Hematopoietic multipotent progenitor cell (in vitro differentiated cells): ENCODE measurements at regions not wholly inside any gene's neighbourhood (a gene's known extent, or its start where the extent isn't known, plus 50 kb on each side); places are given as distances from the start of the nearest gene placed in this dataset.

Source experiments
- DNase-seq, 3 donors: peaks; one replicate each; pipeline ENCODE4 v3.0.0-alpha.2; 2011 to 2015; ENCODE audit warnings: low read depth in 2 of 3, low spot score in 2 of 3

- no peak for DNase-seq
Observed at GRCh38 chr5:61777292-61777691, 445.2 kb downstream of the ZSWIM6 start.

- DNase-seq, result no peak
Observed at GRCh38 chr5:61779743-61780142, 447.7 kb downstream of the ZSWIM6 start.

- no peak for DNase-seq
Observed at GRCh38 chr5:61783481-61783880, 451.4 kb downstream of the ZSWIM6 start.

GRCh38 chr5:61784341-61784740 lies 452.3 kb downstream of the ZSWIM6 start:
- DNase-seq, result no peak

- no peak for DNase-seq
Observed at GRCh38 chr5:61788548-61788947, 456.5 kb downstream of the ZSWIM6 start.

GRCh38 chr5:61790007-61790406 lies 457.9 kb downstream of the ZSWIM6 start:
- DNase-seq, result no peak

DNA sequence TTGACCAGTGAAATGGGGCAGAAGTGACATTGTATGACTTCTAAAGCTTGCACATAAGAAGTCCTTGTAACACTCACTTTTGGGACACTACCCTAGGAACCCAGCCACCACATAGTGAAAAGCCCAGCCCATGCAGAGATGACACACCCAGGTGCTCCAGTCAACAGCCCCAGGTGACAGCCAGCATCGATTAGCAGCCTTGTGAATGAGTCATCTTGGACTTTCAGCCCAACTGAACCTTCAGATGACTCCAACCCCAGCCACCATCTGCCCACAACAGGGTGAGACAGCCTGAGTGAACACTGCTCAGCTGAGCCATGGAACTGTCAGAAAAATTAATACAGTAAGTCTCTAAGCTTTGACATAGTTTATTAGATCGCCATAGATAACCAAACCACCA lies 458.6 kb downstream of the ZSWIM6 start:
- no peak for DNase-seq

DNA sequence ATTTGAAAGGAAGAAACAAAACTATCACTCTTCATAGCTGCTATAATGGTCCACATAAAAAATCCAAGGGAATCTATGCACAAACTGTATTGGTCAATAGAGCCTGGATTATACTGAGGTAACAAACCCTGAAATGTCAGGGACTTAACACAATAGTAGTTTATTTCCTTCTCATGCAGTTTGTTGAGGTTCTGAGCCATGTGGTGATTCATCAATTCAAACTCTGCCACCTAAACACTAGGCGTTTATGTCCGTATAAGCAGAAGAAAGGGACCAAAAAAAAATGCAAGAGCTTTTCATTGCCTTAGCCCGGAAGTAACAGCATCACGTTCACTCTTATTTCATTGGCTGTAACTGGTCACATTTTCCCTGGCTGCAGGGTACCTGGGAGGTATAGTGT lies 464.7 kb downstream of the ZSWIM6 start:
- no peak for DNase-seq

- no peak for DNase-seq
Observed at GRCh38 chr5:61800450-61800849, 468.4 kb downstream of the ZSWIM6 start.

DNA sequence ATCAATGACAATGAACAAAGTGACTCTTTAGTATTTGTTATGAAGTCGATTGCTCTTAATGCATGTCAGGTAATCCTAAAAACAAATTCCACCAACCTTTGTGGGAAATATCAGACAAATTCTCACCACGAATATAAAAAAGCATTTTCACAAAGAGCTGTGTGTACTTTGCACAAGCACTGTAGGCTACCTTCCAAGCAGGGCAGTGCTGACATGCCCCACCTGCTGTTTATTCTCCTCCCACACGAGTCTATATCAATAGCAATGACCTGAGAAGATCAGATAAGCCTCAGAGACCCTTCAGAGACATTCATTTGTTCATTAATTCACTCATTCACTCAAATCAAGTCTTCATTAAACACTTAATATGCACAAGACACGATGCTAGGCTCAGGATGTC lies 469.1 kb downstream of the ZSWIM6 start:
- DNase-seq, result no peak

DNA sequence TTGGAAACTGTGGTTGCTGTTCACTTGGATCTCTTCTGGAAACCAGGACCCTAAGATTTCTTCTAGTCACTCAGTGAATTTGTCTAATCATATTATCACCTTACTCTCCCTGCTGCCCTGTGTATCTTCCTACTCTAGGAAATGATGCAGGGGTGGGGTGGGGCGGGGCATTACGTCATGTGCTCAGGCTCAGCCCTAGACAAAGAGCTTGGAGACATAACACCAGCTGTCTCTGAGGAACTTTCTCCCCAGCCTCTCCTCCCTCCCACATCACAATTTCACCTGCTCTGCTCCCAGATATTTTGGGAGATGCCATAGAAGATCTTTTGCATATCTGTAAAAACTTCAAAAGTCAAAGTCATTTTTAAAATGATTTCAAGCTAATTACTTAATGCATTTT lies 470.4 kb downstream of the ZSWIM6 start:
- DNase-seq, result no peak

DNA sequence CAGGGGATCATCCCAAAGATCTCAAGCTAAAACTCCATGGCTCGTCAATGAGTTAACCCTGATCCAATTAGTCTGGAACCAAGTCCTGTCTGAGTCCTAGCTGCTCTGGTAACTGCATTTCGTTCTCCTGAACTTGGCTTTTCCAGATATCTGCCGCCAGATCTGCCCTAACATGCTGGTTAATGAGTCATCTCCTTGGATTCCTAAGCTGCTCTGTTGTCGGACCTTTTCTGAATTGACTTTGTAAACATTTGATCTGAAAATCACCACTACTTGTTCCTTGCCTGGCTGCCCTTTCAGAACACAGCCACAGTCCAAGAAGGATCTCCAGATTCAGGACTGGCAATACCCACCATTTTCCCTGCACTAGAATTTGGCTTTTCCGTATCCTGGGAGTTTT lies 473.0 kb downstream of the ZSWIM6 start:
- no peak for DNase-seq

DNA sequence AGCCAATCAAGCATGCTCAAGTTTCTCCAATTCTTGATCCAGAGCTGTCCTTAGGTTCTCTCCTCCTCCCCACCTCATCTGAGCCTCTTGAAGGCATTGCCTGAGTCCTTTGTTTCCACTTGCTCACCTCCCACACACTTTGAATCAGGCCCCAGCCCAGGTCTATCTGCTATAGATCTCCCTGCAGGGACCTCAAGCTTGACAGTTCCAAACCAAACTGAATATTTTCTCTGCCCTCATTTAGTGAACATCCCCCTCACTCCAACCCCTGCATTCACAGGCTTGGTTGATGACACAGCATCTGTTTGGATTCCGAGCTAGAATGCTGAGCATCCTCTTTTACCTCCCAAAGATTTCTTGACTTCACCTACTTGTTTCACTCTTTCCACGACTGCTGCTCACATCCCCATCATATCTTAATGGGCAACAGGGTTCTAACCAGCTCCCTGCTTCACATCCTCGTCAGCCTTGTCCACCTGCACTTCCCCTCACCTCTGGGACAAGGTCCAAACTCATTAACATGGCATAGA lies 474.5 kb downstream of the ZSWIM6 start:
- DNase-seq, result no peak

DNA sequence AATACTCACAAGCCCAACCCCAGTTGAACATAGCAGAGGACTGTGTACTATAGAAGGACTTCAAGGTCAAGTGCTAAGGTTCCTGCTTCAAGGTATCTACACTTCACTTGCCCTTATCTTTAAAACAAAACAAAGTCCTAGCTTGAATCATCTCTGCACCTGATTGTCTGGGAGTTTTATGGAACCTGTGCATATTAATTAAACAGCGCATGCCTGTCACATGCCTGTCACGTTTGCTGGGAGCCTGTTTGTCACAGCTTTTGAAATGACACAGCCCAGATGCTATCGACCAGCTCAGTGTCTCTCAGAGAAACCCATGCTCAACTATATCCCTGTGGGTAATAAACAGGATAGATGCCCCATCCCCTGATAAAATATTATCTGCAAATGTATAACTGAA lies 476.0 kb downstream of the ZSWIM6 start:
- DNase-seq, result no peak

- DNase-seq, result no peak
Observed at GRCh38 chr5:61808909-61809308, 476.9 kb downstream of the ZSWIM6 start.

GRCh38 chr5:61809651-61810050 lies 477.6 kb downstream of the ZSWIM6 start:
- no peak for DNase-seq

GRCh38 chr5:61811052-61811451 lies 479.0 kb downstream of the ZSWIM6 start:
- no peak for DNase-seq

GRCh38 chr5:61813361-61813760 lies 481.3 kb downstream of the ZSWIM6 start:
- DNase-seq, result no peak

DNA sequence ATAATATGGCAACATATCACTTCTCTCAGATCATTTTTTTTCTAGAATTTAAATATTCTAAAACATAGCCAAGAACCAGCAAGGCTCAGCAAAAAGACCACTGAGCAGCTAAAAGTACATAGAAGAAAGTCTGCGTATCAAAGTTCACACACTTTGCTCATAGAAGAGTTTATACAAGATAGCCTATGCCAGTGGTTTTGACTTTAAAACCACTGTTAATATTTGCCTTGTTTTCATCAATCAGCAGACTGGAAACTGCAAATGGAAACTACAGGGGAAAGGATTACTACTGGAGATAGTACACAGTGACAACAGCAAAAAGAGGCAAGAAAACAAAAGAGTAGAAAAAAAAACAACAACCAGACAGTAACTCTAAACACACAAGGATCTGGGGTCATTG lies 483.3 kb downstream of the ZSWIM6 start:
- no peak for DNase-seq

- DNase-seq, result no peak
Observed at GRCh38 chr5:61816146-61816545, 484.1 kb downstream of the ZSWIM6 start.

- DNase-seq, result no peak
Observed at GRCh38 chr5:61816585-61817450, 484.8 kb downstream of the ZSWIM6 start.

DNA sequence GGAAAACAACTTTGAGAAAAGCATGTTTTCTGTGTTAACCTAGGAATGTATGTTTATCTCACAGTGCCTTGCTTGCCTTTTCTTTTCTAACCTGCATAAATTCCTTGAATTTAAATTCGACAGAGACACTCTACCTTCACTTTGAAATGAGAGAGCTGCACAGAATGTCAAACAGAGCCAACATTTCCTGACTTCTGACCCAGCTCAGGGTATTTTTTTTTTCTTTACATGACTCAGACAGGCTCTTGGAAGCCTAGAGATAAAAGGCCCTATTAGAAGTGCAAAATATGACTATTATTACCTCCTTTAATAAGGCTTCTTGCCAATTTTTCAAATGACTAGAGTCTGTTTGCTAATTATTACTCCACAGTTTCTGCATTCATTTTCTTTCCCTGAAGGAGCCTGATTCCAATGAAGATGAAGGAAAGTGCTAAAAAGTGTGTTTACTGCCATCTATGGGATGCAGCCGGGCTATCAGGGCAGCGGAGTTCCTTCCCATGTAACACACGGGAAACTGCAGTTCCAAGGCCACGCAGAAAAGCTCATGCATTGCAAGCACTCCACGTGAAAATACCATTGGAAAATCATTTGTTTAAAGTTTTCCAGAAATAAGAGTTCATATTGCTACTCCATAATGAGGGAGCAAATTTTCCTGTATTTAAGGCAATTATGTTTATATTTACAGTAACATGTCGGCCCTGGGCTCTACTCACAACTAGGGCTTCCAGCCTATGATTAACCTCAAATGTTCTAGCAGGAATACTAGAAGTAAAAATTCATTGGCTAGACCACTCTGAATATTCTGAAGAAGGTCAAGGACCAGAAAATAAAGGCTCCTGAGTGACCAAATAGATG lies 485.6 kb downstream of the ZSWIM6 start:
- peak in 2 of 3 donors; percentile 7 to 20 for DNase-seq
